ENCODE measurements at regions not wholly inside any gene's neighbourhood (a gene's known extent, or its start where the extent isn't known, plus 50 kb on each side); places are given as distances from the start of the nearest gene placed in this dataset.
"Not testable (repeated sequence)": the region's sequence is repeated elsewhere in the genome, so short reads cannot be mapped to it uniquely, and the experiment has no call there.

DNA sequence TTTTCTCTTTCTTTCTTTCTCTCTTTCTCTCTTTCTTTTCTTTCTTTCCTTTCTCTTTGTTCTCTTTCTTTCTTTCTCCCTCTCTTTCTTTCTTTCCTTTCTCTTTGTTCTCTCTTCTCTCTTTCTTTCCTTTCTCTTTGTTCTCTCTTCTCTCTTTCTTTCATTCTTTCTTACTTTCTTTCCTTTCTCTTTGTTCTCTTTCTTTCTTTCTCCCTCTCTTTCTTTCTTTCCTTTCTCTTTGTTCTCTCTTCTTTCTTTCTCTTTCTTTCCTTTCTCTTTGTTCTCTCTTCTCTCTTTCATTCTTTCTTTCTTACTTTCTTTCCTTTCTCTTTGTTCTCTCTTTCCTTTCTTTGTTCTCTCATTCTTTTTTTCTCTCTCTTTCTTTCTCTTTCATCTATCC is 617.4 kb downstream of the CDH8 start:
- TF ChIP-seq CTCF (IDR thresholded peaks at IDR 0.05); SIN3A (IDR thresholded peaks at IDR 0.05; ENCODE audit: borderline replicate concordance, insufficient read depth, low read depth, low read length): not testable (repeated sequence)
- TF ChIP-seq, protein P1, sequence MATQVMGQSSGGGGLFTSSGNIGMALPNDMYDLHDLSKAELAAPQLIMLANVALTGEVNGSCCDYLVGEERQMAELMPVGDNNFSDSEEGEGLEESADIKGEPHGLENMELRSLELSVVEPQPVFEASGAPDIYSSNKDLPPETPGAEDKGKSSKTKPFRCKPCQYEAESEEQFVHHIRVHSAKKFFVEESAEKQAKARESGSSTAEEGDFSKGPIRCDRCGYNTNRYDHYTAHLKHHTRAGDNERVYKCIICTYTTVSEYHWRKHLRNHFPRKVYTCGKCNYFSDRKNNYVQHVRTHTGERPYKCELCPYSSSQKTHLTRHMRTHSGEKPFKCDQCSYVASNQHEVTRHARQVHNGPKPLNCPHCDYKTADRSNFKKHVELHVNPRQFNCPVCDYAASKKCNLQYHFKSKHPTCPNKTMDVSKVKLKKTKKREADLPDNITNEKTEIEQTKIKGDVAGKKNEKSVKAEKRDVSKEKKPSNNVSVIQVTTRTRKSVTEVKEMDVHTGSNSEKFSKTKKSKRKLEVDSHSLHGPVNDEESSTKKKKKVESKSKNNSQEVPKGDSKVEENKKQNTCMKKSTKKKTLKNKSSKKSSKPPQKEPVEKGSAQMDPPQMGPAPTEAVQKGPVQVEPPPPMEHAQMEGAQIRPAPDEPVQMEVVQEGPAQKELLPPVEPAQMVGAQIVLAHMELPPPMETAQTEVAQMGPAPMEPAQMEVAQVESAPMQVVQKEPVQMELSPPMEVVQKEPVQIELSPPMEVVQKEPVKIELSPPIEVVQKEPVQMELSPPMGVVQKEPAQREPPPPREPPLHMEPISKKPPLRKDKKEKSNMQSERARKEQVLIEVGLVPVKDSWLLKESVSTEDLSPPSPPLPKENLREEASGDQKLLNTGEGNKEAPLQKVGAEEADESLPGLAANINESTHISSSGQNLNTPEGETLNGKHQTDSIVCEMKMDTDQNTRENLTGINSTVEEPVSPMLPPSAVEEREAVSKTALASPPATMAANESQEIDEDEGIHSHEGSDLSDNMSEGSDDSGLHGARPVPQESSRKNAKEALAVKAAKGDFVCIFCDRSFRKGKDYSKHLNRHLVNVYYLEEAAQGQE (IDR thresholded peaks at IDR 0.05; ENCODE audit: insufficient read depth in 1 of 2, low read depth in 2 of 2, low read length in 1 of 2): not testable (repeated sequence)

Measured in Panc1 (cell line).